Islet precursor cell (in vitro differentiated cells): ENCODE measurements at regions not wholly inside any gene's neighbourhood (a gene's known extent, or its start where the extent isn't known, plus 50 kb on each side); places are given as distances from the start of the nearest gene placed in this dataset.

Experiments
- DNase-seq: peaks from one replicate; pipeline ENCODE4 v3.0.0-alpha.2; 2018

GRCh38 chr4:110675426-110675825, 52.5 kb upstream of the PITX2 start:
- DNase-seq: no peak

DNA sequence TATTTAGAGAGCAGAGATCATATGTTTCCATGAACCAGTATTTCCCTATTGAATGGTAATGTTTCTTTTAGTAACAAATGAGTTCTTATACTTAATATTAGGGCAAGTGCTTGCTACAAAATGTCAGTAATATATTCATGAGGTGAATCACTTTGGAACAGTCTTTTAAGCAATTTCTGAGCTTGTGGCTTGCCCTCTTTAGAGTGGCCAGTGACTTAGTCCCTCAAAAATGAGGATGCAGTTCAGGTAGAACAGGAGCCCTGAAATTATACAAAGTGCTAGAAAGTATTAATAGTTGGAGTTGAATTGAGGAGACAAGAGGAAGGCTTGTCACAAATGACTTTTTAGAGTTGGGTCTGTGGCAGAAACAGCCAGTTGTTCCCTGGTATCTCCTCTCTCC, 53.4 kb upstream of the PITX2 start:
- no peak for DNase-seq

GRCh38 chr4:110678517-110679227, 55.8 kb upstream of the PITX2 start:
- DNase-seq: no peak

DNA sequence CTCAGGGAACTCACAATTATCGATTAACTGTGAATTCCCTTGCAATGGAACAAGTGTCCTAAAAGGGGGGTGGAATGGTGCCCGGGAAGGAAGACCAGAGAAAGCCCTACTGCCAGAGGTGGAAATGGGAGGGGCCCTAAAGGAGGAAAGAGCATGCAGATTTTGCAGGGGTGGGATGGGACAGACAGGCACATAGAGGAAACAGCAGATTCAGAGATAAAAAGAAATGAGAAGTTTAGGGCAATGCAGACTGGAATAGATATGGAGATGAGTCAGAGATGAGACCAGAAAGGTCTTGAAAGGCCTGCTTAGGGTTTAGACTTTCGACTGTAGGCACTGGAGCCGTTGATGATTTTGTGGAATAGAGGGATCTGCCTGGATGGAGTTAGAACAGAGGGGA, 57.4 kb upstream of the PITX2 start:
- peak; percentile 74 for DNase-seq

DNA sequence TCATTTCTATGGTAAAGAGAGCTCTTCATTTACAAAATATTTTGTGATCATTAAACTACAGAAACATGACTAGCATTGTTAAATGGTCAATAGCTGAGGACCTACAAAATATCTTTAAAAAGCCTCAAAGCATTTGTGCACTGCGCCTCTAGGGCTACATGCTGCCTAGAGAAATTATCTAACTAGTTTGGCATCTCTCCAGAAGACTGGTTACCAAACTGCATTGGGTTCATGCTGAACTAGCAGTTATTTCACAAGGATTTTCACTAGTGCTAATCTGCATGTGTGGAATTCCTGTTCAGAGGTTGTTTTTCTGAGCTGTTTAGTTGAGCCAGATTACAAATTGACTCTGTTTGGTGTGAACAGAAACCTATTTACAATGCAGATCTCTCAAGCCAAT, 58.5 kb upstream of the PITX2 start:
- peak; percentile 60 for DNase-seq

GRCh38 chr4:110682311-110682710, 59.4 kb upstream of the PITX2 start:
- no peak for DNase-seq

- no peak for DNase-seq
Observed at GRCh38 chr4:110683601-110684000, 60.7 kb upstream of the PITX2 start.

DNA sequence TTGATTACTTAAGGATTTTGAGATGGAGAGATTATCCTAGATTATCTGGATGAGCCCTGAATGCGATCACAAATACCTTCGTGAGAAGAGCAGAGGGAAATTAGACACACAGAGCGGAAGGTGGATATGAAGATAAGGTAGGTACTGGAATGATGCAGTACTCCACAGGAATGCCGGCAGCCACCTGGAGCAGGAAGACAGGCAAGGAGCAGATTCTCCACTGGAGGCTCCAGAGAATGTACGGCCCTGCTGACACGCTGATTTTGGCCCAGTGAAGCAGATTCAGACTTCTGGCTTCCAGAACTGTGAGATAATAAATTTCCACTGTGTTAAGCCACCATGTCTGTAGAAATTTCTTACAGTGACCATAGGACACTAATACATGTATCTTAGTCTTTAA, 79.4 kb upstream of the PITX2 start:
- DNase-seq: peak; percentile 71

GRCh38 chr4:110704748-110705439, 82.0 kb upstream of the PITX2 start:
- DNase-seq: no peak

- DNase-seq: no peak
Observed at GRCh38 chr4:110705440-110705782, 82.5 kb upstream of the PITX2 start.

DNA sequence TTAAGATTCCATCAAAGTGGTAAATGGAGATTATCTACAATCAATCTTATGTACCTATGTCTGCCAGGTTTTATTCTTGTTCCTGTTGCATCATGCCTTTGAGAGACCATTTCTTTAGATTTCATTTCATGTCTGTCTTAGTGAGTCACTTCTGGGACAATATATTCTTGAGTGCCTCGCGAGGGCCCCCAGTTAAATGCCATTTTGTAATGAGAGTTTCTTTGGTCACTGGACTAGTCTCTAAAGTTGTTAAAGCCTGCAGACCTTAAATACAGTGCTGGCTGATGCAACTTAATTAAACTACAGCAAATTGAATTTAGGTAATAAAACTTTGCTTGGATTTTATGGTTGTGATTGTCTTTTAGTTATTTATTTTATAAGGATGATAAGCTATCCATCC, 87.2 kb upstream of the PITX2 start:
- DNase-seq: no peak

- no peak for DNase-seq
Observed at GRCh38 chr4:110712486-110712885, 89.6 kb upstream of the PITX2 start.

DNA sequence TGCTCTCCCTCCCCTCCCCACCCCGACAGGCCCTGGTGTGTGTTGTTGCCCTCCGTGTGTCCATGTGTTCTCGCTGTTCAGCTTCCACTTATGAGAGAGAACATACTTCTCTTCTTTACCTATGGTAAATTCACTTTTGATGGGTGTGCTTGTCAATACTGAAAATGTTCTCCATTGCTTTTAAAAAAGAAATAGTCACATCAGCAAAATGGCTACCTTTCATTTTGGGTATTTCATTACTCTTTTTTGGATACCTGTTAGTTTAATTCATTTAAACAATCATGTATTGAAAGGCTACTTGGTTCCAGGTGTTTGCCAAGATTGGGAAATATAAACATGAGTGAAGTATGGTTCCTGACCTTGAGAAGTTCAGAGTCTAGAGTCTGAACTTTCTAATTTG, 107.4 kb upstream of the PITX2 start:
- no peak for DNase-seq

GRCh38 chr4:110733901-110734300, 111.0 kb upstream of the PITX2 start:
- no peak for DNase-seq

- no peak for DNase-seq
Observed at GRCh38 chr4:110735686-110736085, 112.8 kb upstream of the PITX2 start.

DNA sequence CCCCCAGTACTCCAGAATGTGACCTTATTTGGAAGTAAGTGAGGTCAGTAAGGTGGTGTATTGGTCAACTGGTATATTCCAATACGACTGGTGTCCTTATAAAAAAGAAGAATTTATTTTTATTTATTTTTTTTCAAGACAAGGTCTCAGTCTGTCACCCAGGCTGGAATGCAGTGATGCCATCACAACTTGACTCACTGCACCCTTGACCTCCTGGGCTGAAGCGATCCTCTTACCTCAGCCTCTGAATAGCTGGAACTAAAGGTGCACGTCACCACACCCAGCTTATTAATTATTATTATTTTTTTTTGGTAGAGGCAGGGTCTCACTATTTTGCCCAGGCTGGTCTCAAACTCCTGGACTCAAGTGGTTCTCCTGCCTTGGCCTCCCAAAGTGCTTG, 115.1 kb upstream of the PITX2 start:
- DNase-seq: no peak

- DNase-seq: no peak
Observed at GRCh38 chr4:110742143-110742542, 119.3 kb upstream of the PITX2 start.

- no peak for DNase-seq
Observed at GRCh38 chr4:110748071-110748470, 125.2 kb upstream of the PITX2 start.

DNA sequence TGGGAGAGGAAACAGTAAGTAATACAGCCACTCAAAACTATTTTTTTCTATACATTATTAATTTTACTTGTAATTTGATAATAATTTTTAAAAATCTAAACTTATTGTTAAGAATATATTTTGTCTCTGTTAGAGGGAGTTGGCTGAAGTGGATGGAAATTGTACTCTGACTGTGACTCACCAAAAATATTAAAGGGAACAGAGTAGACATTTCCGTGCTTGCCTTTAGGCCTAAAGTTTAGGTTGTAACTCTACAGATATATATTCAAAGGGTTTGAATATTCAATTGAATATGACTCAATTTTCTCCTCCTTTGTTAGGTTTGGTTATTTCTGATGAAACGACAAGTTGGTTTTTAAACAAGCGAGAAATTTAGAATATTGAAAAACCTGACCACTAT, 128.3 kb upstream of the PITX2 start:
- no peak for DNase-seq

DNA sequence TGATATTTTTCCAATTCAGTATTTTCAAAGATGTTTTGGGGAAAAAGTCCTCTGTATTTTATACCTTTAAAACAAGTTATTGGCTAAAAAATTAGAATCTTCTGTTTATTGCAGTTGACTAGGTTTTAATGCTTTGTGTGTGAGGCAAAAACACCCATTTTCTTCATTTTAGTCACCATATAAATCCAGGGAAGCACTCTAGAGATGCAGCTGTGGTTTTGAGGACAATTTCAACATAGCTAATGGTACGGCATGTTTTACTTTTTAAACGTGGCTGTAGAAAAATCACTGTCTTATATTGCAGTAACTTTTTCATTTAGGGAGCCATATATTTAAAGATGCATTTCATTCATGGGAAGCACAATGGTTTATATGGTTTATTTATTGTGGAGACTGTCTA, 129.1 kb upstream of the PITX2 start:
- DNase-seq: no peak

GRCh38 chr4:110753466-110753865, 130.6 kb upstream of the PITX2 start:
- no peak for DNase-seq

- no peak for DNase-seq
Observed at GRCh38 chr4:110754716-110755115, 131.8 kb upstream of the PITX2 start.

DNA sequence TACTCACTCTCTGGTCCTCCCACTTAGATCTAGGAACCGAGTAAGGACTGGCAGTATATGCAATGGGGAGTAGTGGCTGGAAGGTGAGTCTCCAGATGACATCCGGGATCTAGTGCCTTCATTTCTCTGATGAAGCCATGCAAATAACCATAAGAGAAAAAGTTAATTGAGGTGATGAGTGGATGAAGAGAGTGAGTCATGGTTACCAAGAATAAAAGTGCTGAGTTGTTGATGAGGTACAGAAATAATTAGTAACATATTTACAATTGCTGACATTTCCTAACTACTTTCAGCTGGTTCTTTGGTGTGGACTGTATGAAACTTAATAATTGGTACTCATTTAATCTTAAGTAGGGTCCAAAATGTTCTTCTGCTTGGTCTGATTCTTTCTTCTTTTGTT, 146.7 kb upstream of the PITX2 start:
- no peak for DNase-seq

- DNase-seq: no peak
Observed at GRCh38 chr4:110770353-110770752, 147.5 kb upstream of the PITX2 start.

GRCh38 chr4:110778521-110778920, 155.6 kb upstream of the PITX2 start:
- DNase-seq: no peak
